SK-N-SH (cell line): ENCODE measurements at regions not wholly inside any gene's neighbourhood (a gene's known extent, or its start where the extent isn't known, plus 50 kb on each side); places are given as distances from the start of the nearest gene placed in this dataset.
A peak's percentile ranks its signal among the peaks of the same experiment; 100 is the strongest.

Source experiments
- CTCF ChIA-PET: fragments of 300-600, 350-600 bp; formaldehyde crosslinking; extraction: SDS; loops from one replicate; lab custom pipeline; 2021; lab: Yijun Ruan, JAX
- POLR2A ChIA-PET: fragments of 350-600 bp; sonication (Branson Sonifier 250); formaldehyde crosslinking; extraction: SDS; loops from one replicate; lab custom pipeline; 2020; ENCODE audit warnings: antibody characterized with exemption, inconsistent platforms; lab: Yijun Ruan, JAX
- DNase-seq: peaks from one replicate; pipeline ENCODE4 v3.0.0; 2012
- H2AFZ ChIP-seq: fragments of 200-600 bp; sonication (generic); 2 replicates; pipeline ENCODE4 v1.8.1; 2016; ENCODE audit warnings: antibody characterized with exemption, mild to moderate bottlenecking, low read depth
- H3F3A ChIP-seq: fragments of 200-600 bp; sonication (generic); replicated peaks from 2 replicates; pipeline ENCODE3; 2016; ENCODE audit warnings: antibody characterized with exemption, mild to moderate bottlenecking; ENCODE audit not compliant: insufficient read depth
- H3K27ac ChIP-seq, 2 experiments: fragments of 200-500 bp in 1 of 2; fragments of 200-600 bp in 1 of 2; sonication (Bioruptor generic) in 1 of 2; sonication (generic), shearing (Covaris generic) in 1 of 2; 2 replicates each; pipeline versions ENCODE4 v1.5.1 to v1.6.1; 2014 to 2016; ENCODE audit warnings: low read depth in 2 of 2, inconsistent platforms in 1 of 2, low read length in 1 of 2, mild to moderate bottlenecking in 1 of 2, mixed read lengths in 1 of 2
- H3K27me3 ChIP-seq: fragments of 200-600 bp; sonication (generic), shearing (Covaris generic); 2 replicates; pipeline ENCODE4 v1.6.1; 2016; ENCODE audit warnings: mixed run types; ENCODE audit not compliant: insufficient read depth
- H3K36me3 ChIP-seq, 2 experiments: fragments of 200-500 bp in 1 of 2; fragments of 200-600 bp in 1 of 2; sonication (Bioruptor generic) in 1 of 2; sonication (generic) in 1 of 2; replicated peaks in 1 of 2; 2 replicates each; pipeline versions ENCODE3 to v1.5.1; 2014 to 2016; ENCODE audit warnings: low read length in 1 of 2, mild to moderate bottlenecking in 1 of 2; ENCODE audit not compliant: insufficient read depth in 2 of 2, control insufficient read depth in 1 of 2
- H3K4me1 ChIP-seq, 2 experiments: fragments of 200-500 bp in 1 of 2; fragments of 200-600 bp in 1 of 2; sonication (Bioruptor generic) in 1 of 2; sonication (generic), shearing (Covaris generic) in 1 of 2; 2 replicates each; pipeline versions ENCODE4 v1.5.1 to v1.6.1; 2014 to 2016; ENCODE audit warnings: low read depth in 1 of 2, low read length in 1 of 2, mixed run types in 1 of 2; ENCODE audit not compliant: insufficient read depth in 2 of 2, control insufficient read depth in 1 of 2
- H3K4me2 ChIP-seq: fragments of 200-600 bp; sonication (generic), shearing (Covaris generic); 2 replicates; pipeline ENCODE4 v1.6.1; 2017; ENCODE audit warnings: mixed run types
- H3K4me3 ChIP-seq, 2 experiments: fragments of 200-500 bp in 1 of 2; fragments of 200-600 bp in 1 of 2; sonication (Bioruptor generic) in 1 of 2; sonication (generic), shearing (Covaris generic) in 1 of 2; 2 replicates each; pipeline versions ENCODE4 v1.5.1 to v1.8.1; 2014 to 2016; ENCODE audit warnings: low read depth in 2 of 2, inconsistent platforms in 1 of 2, low read length in 1 of 2, mild to moderate bottlenecking in 1 of 2, mixed read lengths in 1 of 2, moderate library complexity in 1 of 2
- H3K79me2 ChIP-seq: fragments of 200-600 bp; sonication (generic); 2 replicates; pipeline ENCODE4 v1.8.1; 2017; ENCODE audit warnings: mild to moderate bottlenecking; ENCODE audit not compliant: insufficient read depth
- H3K9ac ChIP-seq: fragments of 200-600 bp; sonication (generic); 2 replicates; pipeline ENCODE4 v1.6.1; 2017; ENCODE audit warnings: mixed run types
- H3K9me2 ChIP-seq: fragments of 200-600 bp; sonication (generic); 2 replicates; pipeline ENCODE4 v1.6.1; 2017; ENCODE audit warnings: mixed run types
- H3K9me3 ChIP-seq: fragments of 200-600 bp; sonication (generic); 2 replicates; pipeline ENCODE4 v1.6.1; 2017; ENCODE audit warnings: mixed run types, mild to moderate bottlenecking, moderate library complexity
- H4K20me1 ChIP-seq: fragments of 200-600 bp; sonication (generic); 2 replicates; pipeline ENCODE4 v1.6.1; 2017; ENCODE audit warnings: mild to moderate bottlenecking, mixed run types; ENCODE audit not compliant: insufficient read depth
- CTCF ChIP-seq: fragments of 200-600 bp; sonication (generic); IDR thresholded peaks from 2 replicates; pipeline ENCODE4 v1.6.1; 2017; ENCODE audit warnings: antibody characterized with exemption, mild to moderate bottlenecking, moderate library complexity
- ELF1 ChIP-seq: IDR thresholded peaks from 2 replicates; pipeline ENCODE4 v1.4.0; 2012
- EP300 ChIP-seq, 2 experiments: IDR thresholded peaks; 2 replicates each; pipeline versions ENCODE4 v1.4.0 to v1.6.1; 2012; ENCODE audit warnings: borderline replicate concordance in 1 of 2, low read depth in 1 of 2, low read length in 1 of 2
- FOXM1 ChIP-seq: IDR thresholded peaks from 2 replicates; pipeline ENCODE4 v1.4.0; 2012; ENCODE audit warnings: low read depth, mild to moderate bottlenecking
- GABPA ChIP-seq: IDR thresholded peaks from 2 replicates; pipeline ENCODE4 v1.4.0; 2012; ENCODE audit warnings: low read depth, mild to moderate bottlenecking
- GATA2 ChIP-seq: sonication (generic); formaldehyde crosslinking; IDR thresholded peaks from 2 replicates; pipeline ENCODE4 v1.5.0; 2020; ENCODE audit warnings: mild to moderate bottlenecking, missing genetic modification reagents
- MXI1 ChIP-seq: IDR thresholded peaks from 2 replicates; pipeline ENCODE4 v1.6.1; 2012; ENCODE audit warnings: mild to moderate bottlenecking, low read depth, low read length, improper control_type of control experiment
- NFIC ChIP-seq: IDR thresholded peaks from 2 replicates; pipeline ENCODE4 v1.4.0; 2012; ENCODE audit warnings: borderline replicate concordance
- NRF1 ChIP-seq: IDR thresholded peaks from 2 replicates; pipeline ENCODE4 v1.6.1; 2012; ENCODE audit warnings: low read depth, mild to moderate bottlenecking, low read length
- PBX3 ChIP-seq: IDR thresholded peaks from 2 replicates; pipeline ENCODE4; 2012
- POLR2AphosphoS5 ChIP-seq: IDR thresholded peaks from 2 replicates; pipeline ENCODE4 v1.6.1; 2012; ENCODE audit warnings: low read depth, low read length
- RAD21 ChIP-seq: IDR thresholded peaks from 2 replicates; pipeline ENCODE4 v1.6.1; 2012; ENCODE audit warnings: mild to moderate bottlenecking, low read length
- RCOR1 ChIP-seq: fragments of 150-350 bp; IDR thresholded peaks from 2 replicates; pipeline ENCODE4 v1.6.1; 2017; ENCODE audit warnings: antibody characterized with exemption, low read length
- RXRA ChIP-seq: IDR thresholded peaks from 2 replicates; pipeline ENCODE4 v1.4.0; 2012; ENCODE audit warnings: low read depth, mild to moderate bottlenecking, borderline replicate concordance
- SIN3A ChIP-seq: IDR thresholded peaks from 2 replicates; pipeline ENCODE4 v1.6.1; 2012; ENCODE audit warnings: low read depth, mild to moderate bottlenecking, low read length, moderate library complexity, borderline replicate concordance
- SMC3 ChIP-seq: IDR thresholded peaks from 2 replicates; pipeline ENCODE4 v1.6.1; 2012; ENCODE audit warnings: low read depth, low read length, improper control_type of control experiment
- TAF1 ChIP-seq: IDR thresholded peaks from 2 replicates; pipeline ENCODE4 v1.6.1; 2012; ENCODE audit warnings: low read depth, mild to moderate bottlenecking, low read length, moderate library complexity, borderline replicate concordance
- TEAD4 ChIP-seq: IDR thresholded peaks from 2 replicates; pipeline ENCODE4 v1.4.0; 2012; ENCODE audit warnings: mild to moderate bottlenecking, borderline replicate concordance; ENCODE audit not compliant: insufficient read depth
- USF2 ChIP-seq: fragments of 150-350 bp; IDR thresholded peaks from 2 replicates; pipeline ENCODE4 v1.6.1; 2017; ENCODE audit warnings: antibody characterized with exemption, low read length, low read depth, borderline replicate concordance
- YY1 ChIP-seq: IDR thresholded peaks from 2 replicates; pipeline ENCODE4 v1.4.0; 2012; ENCODE audit warnings: low read depth, mild to moderate bottlenecking
- WGBS: methylation state at CpG from one replicate; pipeline ENCODE4 v1.1.6; 2017; ENCODE audit warnings: low lambda C conversion rate; 5-methylcytosine and 5-hydroxymethylcytosine counted together

- no peak for TF ChIP-seq GABPA
- TF ChIP-seq, all 33 proteins: peak for 0
These were observed 58.5 kb upstream of the GATA2 start (continued) for GRCh38 chr3:128551451-128551850.

GRCh38 chr3:128550471-128551126 lies 57.6 kb upstream of the GATA2 start:
- WGBS, result 95% methylated on average over 5 of the region's 18 CpGs
- CTCF ChIA-PET, result interaction anchor here (0.9 to 1.6 kb wide), 4 partner anchors 15 to 67 kb away, joined by 3 to 5 read pairs (median 4); no protein-coding TSS in a partner anchor

GRCh38 chr3:128550113-128550440 lies 57.1 kb upstream of the GATA2 start:
- no peaks in the 10 kb centered on the region for H3K36me3 ChIP-seq
- no peaks in the 10 kb centered on the region for H3K27me3 ChIP-seq
- H3F3A ChIP-seq, result peaks cover 6% of the 10 kb centered on the region
- DNase-seq, result no peak
- no peaks in the 10 kb centered on the region for H3K9me3 ChIP-seq
- H3K4me3 ChIP-seq, result no peak overlapping the region
- no peak overlapping the region for H2AFZ ChIP-seq
- no peaks in the 10 kb centered on the region for H4K20me1 ChIP-seq
- CTCF ChIA-PET, result interaction anchor here (0.9 to 1.6 kb wide), 4 partner anchors 15 to 68 kb away, joined by 3 to 5 read pairs (median 4); no protein-coding TSS in a partner anchor
- no peaks in the 10 kb centered on the region for H3K9me2 ChIP-seq
- no peak overlapping the region for H3K9ac ChIP-seq
- peaks cover 17 to 38% of the 10 kb centered on the region in 2 experiments for H3K4me1 ChIP-seq
- peak overlapping the region in 1 of 2 experiments; percentile 92; a peak in 2 of 4 replicates for H3K27ac ChIP-seq
- POLR2A ChIA-PET, result no interaction called here
- WGBS, result 90% methylated on average over 2 of the region's 2 CpGs
- H3K4me2 ChIP-seq, result no peak overlapping the region
- no peaks in the 10 kb centered on the region for H3K79me2 ChIP-seq
- TF ChIP-seq SMC3, result no peak
- no peak for TF ChIP-seq GATA2 (CRISPR knock-in tag)
- no peak for TF ChIP-seq NRF1
- no peak for TF ChIP-seq PBX3
- no peak for TF ChIP-seq NFIC
- no peak for TF ChIP-seq EP300 (IDR thresholded peaks at IDR 0.05; ENCODE audit: borderline replicate concordance in 1 of 2, low read depth in 1 of 2, low read length in 1 of 2)
- no peak for TF ChIP-seq POLR2AphosphoS5
- TF ChIP-seq ELF1, result no peak
- TF ChIP-seq RXRA, result no peak
- no peak for TF ChIP-seq TEAD4
- no peak for TF ChIP-seq RCOR1
- TF ChIP-seq TAF1, result no peak
- TF ChIP-seq FOXM1, result no peak
- TF ChIP-seq RAD21, result no peak

More at GRCh38 chr3:128550471-128551126, 57.6 kb upstream of the GATA2 start:
- Histone ChIP-seq H3K36me3 (no peaks in the 10 kb centered on the region), H3K27me3 (no peaks in the 10 kb centered on the region), H3K79me2 (no peaks in the 10 kb centered on the region), H4K20me1 (no peaks in the 10 kb centered on the region), H3K4me3 (no peak overlapping the region), H3K4me1 (peaks cover 17 to 38% of the 10 kb centered on the region in 2 experiments), H3K4me2 (no peak overlapping the region), H3K9me2 (no peaks in the 10 kb centered on the region), H3F3A (peaks cover 6% of the 10 kb centered on the region)
- no peak for DNase-seq
- TF ChIP-seq NRF1, result no peak
- TF ChIP-seq SIN3A, result no peak
- TF ChIP-seq POLR2AphosphoS5, result no peak
- no peak for TF ChIP-seq ELF1
- no peak for TF ChIP-seq RXRA
- TF ChIP-seq MXI1, result no peak
- no peak for TF ChIP-seq CTCF
- TF ChIP-seq USF2, result no peak
- no peak for TF ChIP-seq GATA2 (CRISPR knock-in tag)
- TF ChIP-seq YY1, result no peak
- TF ChIP-seq, all 33 proteins: peak for 0
- H3K9ac ChIP-seq, result no peak overlapping the region
- no peak overlapping the region for H2AFZ ChIP-seq
- no peaks in the 10 kb centered on the region for H3K9me3 ChIP-seq
- POLR2A ChIA-PET, result interaction anchor here (0.6 kb wide), 1 partner anchor 916 kb away, joined by 5 read pairs; no protein-coding TSS in a partner anchor
- no peak overlapping the region; a peak in 1 of 4 replicates for H3K27ac ChIP-seq
